Tibial nerve (tissue), 3 donors: ENCODE measurements at regions not wholly inside any gene's neighbourhood (a gene's known extent, or its start where the extent isn't known, plus 50 kb on each side); places are given as distances from the start of the nearest gene placed in this dataset.

Source experiments
- CTCF ChIP-seq, 5 experiments: fragments of 200-600 bp in 3 of 5; fragments of 450-650 bp in 2 of 5; sonication (generic) in 3 of 5; IDR thresholded peaks; one replicate each; pipeline ENCODE4 v1.5.1; 2016 to 2019; ENCODE audit warnings: antibody characterized with exemption in 5 of 5, mild to moderate bottlenecking in 3 of 5, moderate library complexity in 2 of 5
- POLR2A ChIP-seq, 2 donors: fragments of 450-650 bp; IDR thresholded peaks; one replicate each; pipeline ENCODE4 v1.6.1; 2017; ENCODE audit warnings: antibody characterized with exemption in 2 of 2, mild to moderate bottlenecking in 2 of 2, moderate library complexity in 2 of 2

DNA sequence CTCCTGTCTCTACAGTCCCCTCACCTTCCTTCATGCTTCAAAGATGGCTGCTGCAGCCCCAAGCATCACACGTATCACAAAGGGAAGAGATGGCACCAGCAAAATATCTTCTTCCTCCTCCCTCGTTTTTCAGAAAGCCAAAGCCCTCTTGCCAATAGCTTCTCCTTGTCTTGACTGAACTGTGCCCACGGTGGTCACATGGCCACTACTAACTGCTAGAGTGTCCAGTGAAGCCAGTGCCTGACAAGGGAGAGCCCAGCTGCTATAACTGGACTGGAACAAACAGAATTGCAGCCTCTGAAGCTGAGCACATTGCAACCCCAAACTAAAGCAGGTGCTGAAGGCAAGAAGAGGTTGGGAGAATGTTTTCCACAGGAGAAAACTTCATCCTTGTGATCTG, 120.8 kb upstream of the RET start:
- TF ChIP-seq POLR2A (IDR thresholded peaks at IDR 0.05) (no peak), CTCF (IDR thresholded peaks at IDR 0.05) (no peak)
